ENCODE measurements at regions not wholly inside any gene's neighbourhood (a gene's known extent, or its start where the extent isn't known, plus 50 kb on each side); places are given as distances from the start of the nearest gene placed in this dataset.

DNA sequence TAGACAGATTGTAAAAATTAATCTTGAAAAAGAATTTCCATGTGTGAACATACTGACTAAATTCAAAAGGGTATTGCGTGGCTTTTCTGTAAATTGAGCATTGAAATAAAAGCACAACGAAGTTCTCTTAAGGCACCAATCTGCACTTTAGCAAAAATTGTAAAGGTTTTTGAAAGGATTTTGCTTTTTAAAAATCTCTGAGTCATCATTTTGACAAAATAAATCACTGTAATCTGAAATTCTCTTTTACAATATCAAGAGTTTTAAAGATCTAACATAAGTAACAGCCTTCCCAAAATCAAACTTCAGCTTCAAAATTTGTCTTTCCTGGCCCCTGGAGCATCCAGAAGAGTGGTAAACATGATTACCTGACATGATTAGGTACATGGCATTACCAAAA lies 830.9 kb upstream of the AGA start:
- TF ChIP-seq, protein P1, sequence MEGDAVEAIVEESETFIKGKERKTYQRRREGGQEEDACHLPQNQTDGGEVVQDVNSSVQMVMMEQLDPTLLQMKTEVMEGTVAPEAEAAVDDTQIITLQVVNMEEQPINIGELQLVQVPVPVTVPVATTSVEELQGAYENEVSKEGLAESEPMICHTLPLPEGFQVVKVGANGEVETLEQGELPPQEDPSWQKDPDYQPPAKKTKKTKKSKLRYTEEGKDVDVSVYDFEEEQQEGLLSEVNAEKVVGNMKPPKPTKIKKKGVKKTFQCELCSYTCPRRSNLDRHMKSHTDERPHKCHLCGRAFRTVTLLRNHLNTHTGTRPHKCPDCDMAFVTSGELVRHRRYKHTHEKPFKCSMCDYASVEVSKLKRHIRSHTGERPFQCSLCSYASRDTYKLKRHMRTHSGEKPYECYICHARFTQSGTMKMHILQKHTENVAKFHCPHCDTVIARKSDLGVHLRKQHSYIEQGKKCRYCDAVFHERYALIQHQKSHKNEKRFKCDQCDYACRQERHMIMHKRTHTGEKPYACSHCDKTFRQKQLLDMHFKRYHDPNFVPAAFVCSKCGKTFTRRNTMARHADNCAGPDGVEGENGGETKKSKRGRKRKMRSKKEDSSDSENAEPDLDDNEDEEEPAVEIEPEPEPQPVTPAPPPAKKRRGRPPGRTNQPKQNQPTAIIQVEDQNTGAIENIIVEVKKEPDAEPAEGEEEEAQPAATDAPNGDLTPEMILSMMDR (conservative IDR thresholded peaks at IDR 0.05; ENCODE audit: low read depth, low read length), result no peak
- no peak for TF ChIP-seq EZH2 (IDR thresholded peaks at IDR 0.05; ENCODE audit: borderline replicate concordance, low read depth, low read length, poor library complexity, severe bottlenecking)
